Nephron progenitor cell (in vitro differentiated cells): ENCODE measurements at regions not wholly inside any gene's neighbourhood (a gene's known extent, or its start where the extent isn't known, plus 50 kb on each side); places are given as distances from the start of the nearest gene placed in this dataset.

ENCODE experiments used
- DNase-seq: peaks from one replicate; pipeline ENCODE4 v3.0.0; 2021
- H3K27ac Mint-ChIP-seq: 2 replicates; pipeline ENCODE4 v1.8.0; 2021; ENCODE audit warnings: mild to moderate bottlenecking, moderate library complexity, mixed read lengths
- H3K27me3 Mint-ChIP-seq: 2 replicates; pipeline ENCODE4 v1.8.0; 2021; ENCODE audit warnings: mild to moderate bottlenecking, low read depth, mixed read lengths; ENCODE audit not compliant: poor library complexity
- H3K36me3 Mint-ChIP-seq: 2 replicates; pipeline ENCODE4 v1.8.0; 2021; ENCODE audit warnings: low read depth, mixed read lengths
- H3K4me1 Mint-ChIP-seq: 2 replicates; pipeline ENCODE4 v1.8.0; 2021; ENCODE audit warnings: mixed read lengths
- H3K4me3 Mint-ChIP-seq: 2 replicates; pipeline ENCODE4 v1.8.0; 2021; ENCODE audit warnings: mild to moderate bottlenecking, moderate library complexity, mixed read lengths
- H3K9me3 Mint-ChIP-seq: 2 replicates; pipeline ENCODE4 v1.8.0; 2021; ENCODE audit warnings: mild to moderate bottlenecking, moderate library complexity, mixed read lengths
- CTCF ChIP-seq: fragments of 200-600 bp; sonication (generic); IDR thresholded peaks from 2 replicates; pipeline ENCODE4 v1.5.0; 2021; ENCODE audit warnings: antibody characterized with exemption

- H3K27me3 Mint-ChIP-seq: peaks cover 8% of the 10 kb centered on the region
- peaks cover 8% of the 10 kb centered on the region for H3K4me1 Mint-ChIP-seq
- H3K36me3 Mint-ChIP-seq: no peaks in the 10 kb centered on the region
- H3K27ac Mint-ChIP-seq: no peak overlapping the region
- H3K4me3 Mint-ChIP-seq: no peak overlapping the region
- TF ChIP-seq CTCF: no peak
- no peak for DNase-seq
- no peaks in the 10 kb centered on the region for H3K9me3 Mint-ChIP-seq
These were observed 499.6 kb upstream of the TRPC7 start for GRCh38 chr5:136864960-136865359.

DNA sequence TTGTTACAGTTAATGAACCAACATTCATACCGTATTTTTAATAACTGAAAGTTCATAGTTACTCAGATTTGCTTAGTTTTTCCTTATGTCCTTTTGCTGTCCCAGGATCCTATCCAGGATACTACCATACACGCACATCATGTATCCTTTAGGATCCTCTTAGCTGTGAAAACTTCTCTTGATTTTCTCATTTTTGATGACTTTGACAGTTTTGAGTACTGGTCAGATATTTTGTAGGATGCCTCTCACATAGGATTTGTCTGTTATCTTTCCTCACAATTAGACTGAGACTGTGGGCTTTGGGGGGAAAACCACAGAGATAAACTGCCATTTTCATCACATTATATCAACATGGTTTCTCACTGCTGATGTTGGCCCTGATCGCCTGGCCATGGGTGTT, 491.3 kb upstream of the TRPC7 start:
- Mint-ChIP-seq H3K27me3 (peaks cover 15% of the 10 kb centered on the region), H3K36me3 (no peaks in the 10 kb centered on the region), H3K4me3 (no peak overlapping the region), H3K27ac (no peak overlapping the region), H3K9me3 (peaks cover 16% of the 10 kb centered on the region), H3K4me1 (no peaks in the 10 kb centered on the region)
- TF ChIP-seq CTCF: no peak
- no peak for DNase-seq

GRCh38 chr5:136853971-136854370, 488.6 kb upstream of the TRPC7 start:
- Mint-ChIP-seq H3K9me3 (peaks cover 42% of the 10 kb centered on the region), H3K27ac (no peak overlapping the region), H3K27me3 (peaks cover 8% of the 10 kb centered on the region), H3K4me1 (no peaks in the 10 kb centered on the region), H3K4me3 (no peak overlapping the region), H3K36me3 (no peaks in the 10 kb centered on the region)
- no peak for DNase-seq
- no peak for TF ChIP-seq CTCF

DNA sequence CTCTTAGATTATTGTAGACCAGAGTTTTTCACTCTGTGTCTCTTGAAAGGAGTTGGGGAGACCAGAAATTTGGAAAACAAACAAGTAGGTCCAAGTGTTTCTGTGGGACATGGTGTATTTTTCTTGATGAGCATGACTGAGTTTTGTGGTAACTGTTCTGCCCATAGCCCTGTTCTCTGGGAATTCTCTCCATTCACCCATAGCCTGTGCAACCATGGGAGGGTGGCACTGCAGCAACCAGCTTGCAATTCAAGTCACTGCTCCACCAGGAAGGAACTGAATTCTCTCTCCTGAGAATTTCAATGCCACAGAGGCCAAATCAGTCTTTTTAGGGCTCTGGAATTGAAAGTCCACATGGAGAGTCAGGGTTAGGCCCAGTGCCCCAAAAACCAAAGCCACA, 475.3 kb upstream of the TRPC7 start:
- Mint-ChIP-seq H3K4me3 (no peak overlapping the region), H3K4me1 (no peaks in the 10 kb centered on the region), H3K36me3 (no peaks in the 10 kb centered on the region), H3K27ac (no peak overlapping the region), H3K27me3 (peaks cover 3% of the 10 kb centered on the region), H3K9me3 (no peaks in the 10 kb centered on the region)
- DNase-seq: no peak
- TF ChIP-seq CTCF: no peak

- Mint-ChIP-seq H3K36me3 (no peaks in the 10 kb centered on the region), H3K9me3 (peaks cover under 1% of the 10 kb centered on the region), H3K4me3 (no peak overlapping the region), H3K27me3 (peaks cover 6% of the 10 kb centered on the region), H3K27ac (no peak overlapping the region), H3K4me1 (no peaks in the 10 kb centered on the region)
- no peak for TF ChIP-seq CTCF
- DNase-seq: no peak
These were observed 470.7 kb upstream of the TRPC7 start for GRCh38 chr5:136836093-136836492.

DNA sequence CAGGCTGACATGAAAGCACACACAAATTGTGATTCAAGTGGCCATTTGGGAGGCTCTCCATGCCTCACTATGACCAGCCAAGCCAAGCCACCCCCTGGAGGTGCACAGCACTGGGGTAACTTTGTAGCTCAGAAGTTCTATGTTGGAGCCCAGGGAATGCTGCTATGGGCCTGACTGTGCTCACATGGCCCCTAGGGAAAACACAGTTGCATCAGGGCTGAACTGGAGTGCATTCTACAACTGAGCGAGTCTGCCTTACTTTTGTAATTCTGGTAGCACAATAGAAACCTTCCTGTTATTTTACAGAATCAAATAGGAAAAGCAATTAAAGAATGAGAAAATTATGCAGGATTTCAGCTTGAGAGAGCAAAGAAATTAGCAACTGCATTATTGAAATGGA, 455.5 kb upstream of the TRPC7 start:
- Mint-ChIP-seq H3K9me3 (peaks cover 12% of the 10 kb centered on the region), H3K27ac (no peak overlapping the region), H3K27me3 (peaks cover 5% of the 10 kb centered on the region), H3K36me3 (no peaks in the 10 kb centered on the region), H3K4me3 (no peak overlapping the region), H3K4me1 (no peaks in the 10 kb centered on the region)
- no peak for TF ChIP-seq CTCF
- no peak for DNase-seq
